ENCODE measurements at regions not wholly inside any gene's neighbourhood (a gene's known extent, or its start where the extent isn't known, plus 50 kb on each side); places are given as distances from the start of the nearest gene placed in this dataset.
A peak's percentile ranks its signal among the peaks of the same experiment; 100 is the strongest.

DNA sequence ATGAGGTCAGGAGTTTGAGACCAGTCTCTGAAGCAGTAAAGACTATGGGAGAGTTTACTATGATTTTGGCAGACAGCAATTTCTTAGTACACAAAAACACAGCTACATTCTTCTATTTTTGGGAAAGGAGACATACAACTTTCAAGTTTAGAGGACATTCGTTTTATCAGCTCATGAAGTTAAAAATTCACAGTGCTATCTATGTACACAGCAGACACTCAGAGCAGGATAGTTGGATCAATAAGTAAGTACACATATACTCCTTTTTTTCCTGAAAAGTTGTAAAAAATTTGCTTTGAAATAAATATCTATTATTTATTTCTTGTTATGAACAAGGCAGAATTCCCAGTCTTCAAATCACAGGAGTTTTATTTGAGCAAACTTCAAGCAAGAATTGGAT lies 159.7 kb downstream of the SERPINI1 start:
- DNase-seq (ENCODE audit: low spot score) = no peak

DNA sequence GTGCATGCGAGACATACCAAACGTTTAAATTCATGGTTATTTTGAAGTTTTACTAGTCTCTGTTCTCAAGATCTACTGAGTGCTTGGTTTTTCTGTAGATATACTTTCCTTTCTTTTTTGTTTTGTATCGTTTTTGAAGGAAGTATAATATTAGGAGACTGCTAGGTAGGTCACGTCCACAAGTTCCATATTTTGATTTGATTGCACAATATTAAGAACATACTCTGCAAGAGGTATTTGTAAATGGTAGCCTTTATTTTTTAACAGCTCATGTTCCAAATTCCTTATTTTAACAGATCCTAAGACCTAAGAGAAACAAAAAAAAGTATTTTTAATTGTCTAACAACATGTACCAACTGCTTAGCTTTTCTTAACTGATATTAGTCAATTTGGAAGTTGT lies 156.7 kb downstream of the SERPINI1 start:
- DNase-seq (ENCODE audit: low spot score) = no peak

DNA sequence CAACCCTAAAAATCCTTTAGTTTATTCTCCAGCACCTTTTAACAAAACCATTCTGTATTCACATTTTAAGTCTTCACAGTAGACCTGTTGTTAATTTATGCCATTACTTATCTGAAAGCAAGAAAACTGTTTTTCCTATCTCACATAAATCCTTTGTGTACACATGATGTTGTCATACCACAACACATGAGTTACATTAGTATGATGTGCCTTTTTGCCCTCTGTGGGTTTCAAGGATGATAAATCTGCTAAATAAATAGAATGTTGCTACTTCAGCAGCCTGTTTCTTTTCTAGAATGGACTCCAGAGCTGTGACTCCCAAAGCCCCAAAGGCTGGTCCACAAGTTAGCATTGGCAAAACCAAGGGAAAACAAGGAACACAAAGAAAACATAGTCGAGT lies 151.6 kb downstream of the SERPINI1 start:
- DNase-seq (ENCODE audit: low spot score) = no peak

DNA sequence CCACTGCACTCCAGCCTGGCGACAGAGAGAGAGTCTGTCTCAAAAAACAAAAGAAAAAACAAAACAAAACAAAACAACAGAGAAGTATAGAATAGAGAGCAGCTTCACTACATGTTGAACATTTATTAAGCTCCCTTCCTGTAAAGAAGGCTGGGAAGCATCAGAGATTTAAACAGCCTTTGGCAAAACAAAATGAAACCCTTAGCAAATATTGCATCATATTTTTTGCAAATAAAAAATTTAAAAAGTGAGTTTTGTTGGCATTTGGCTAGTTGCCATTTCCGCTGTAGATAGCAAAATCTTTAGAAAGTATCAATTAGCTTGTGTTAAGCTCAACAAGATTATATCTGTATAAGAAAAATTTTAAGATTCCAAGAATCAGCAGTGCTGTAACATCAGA lies 151.2 kb downstream of the SERPINI1 start:
- no peak for DNase-seq (ENCODE audit: low spot score)

DNA sequence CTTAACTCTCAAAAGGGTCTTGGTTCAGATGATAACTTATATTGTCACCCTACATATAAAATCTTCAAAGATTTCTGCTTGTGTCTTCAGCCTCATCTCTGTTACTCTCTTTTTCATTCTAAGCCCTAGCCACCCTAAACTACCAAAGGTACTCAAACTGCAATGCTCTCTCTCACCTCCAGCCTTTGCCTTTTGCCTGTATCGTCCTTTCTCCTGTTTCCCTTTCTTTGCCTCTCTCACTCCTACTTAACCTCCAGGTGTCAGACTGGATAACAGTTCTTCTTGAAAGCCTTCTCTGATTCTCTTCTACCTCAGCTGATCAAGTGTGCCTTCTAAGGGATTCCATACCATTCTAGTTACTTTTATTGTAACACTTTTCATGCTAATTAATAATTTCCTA lies 149.8 kb downstream of the SERPINI1 start:
- no peak for DNase-seq (ENCODE audit: low spot score)

DNA sequence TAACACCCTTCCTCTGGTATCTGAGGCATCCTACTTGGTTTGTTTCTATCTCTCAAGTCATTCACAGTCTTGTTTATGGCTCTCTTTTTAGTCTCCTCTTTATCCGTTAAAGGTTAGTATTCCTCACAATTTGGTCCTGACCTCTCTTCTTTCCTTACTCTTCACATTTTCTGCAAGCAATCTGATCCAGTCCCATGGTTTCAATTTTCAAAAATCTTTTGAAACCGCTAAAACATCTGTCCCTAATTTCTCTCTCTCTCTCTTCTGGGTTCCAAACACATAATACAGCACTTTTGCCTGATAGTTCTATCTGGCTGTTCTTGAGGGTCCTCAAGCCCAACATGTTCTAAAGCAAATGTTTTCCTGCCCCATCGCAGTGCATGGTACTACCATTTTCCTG lies 149.0 kb downstream of the SERPINI1 start:
- DNase-seq (ENCODE audit: low spot score) = no peak

DNA sequence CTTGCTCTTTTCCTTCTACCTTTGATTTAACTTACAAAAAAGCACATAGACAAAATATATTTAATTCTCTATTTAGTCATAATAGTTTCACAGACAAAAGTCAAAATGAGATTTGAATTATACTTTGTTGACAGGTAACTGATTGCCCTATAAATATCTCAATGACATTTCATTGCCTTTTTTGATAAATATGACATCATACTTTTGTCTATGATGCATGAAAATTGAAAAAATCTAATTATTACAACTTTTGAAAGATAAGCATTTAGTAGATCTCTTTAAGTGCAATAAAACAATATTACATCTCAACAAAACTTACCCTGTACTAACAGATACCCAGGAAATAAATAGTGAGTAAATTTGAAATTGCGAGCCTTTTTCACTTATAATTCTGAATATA lies 147.9 kb downstream of the SERPINI1 start:
- DNase-seq (ENCODE audit: low spot score) = no peak

DNA sequence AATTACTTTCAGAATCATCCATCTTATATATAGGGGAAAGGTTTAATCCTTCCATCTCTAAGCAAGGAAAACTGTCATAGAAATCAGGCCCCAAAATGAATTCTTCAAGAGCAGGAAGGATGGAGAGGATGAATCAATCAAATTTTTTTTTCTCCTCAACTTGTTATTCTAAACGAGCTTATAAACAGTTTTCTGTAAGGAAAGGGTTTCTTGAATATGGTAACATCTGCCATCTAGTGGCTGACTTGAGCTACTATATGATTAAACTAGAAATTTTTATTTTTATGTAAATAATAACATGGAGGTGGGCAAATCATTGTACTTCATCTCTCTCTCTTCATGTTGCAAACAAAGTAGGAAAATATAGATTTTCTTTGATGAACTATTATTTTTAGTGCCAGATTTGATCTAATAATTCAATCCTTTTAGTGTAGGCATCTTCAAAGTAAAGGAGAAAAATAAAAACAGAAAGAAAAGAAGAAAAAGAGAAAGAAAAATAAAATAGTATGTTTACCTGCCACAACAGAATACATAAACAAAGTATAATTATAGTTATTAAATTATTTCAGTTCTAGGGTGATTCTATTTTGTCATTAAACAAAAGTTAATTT lies 146.6 kb downstream of the SERPINI1 start:
- DNase-seq (ENCODE audit: low spot score) = peak; percentile 36

DNA sequence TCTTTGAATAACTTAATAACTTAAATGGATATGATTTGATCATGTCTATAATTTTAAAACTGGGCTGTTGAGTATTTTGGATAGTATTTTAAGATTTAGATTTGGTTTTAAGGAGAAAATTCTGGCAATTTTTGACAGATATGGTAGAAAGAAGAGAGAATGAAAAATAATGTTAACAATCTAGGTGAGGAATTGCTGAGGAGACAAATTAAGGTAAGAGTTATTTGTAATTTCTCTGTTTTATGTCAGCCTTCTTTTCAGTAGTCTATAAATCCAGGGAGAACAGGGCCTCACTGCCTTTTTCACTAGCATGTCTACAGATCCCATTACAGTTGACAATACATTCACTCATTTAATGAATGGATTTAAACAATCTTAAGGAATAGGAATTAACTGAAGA lies 144.7 kb downstream of the SERPINI1 start:
- no peak for DNase-seq (ENCODE audit: low spot score)

DNA sequence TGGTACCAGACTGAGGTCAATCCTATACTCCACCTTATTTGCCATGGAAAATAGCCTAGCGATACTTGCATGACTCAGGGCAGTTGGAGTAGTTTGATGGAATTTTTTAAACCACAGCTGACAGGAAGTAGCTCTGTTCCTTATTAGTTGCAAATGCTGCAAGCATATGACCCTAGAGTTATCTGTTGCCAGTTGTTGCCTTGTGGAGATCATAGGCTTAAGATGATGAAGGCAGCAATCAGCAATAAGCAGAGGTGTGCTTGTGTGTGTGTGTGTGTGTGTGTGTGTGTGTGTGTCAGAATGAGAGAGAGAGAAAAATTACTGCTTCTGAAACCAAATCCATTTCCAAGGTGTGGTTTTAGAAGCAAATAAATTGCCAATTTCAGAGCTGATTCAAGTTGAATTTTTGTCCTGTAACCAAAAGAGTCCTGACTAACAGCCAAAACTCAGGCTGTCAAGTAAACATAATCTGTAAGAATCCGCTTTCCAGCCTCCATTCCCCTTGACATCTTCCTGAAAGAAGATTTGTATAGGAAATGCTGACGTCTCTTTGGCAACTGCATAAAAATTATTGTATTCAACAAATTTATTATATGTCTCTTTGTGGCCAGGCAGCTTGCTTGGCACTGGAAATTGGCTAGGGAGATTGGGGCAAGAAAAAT lies 141.2 kb downstream of the SERPINI1 start:
- DNase-seq (ENCODE audit: low spot score) = no peak
